Left ventricle myocardium inferior (tissue), 1 donor: ENCODE measurements at regions not wholly inside any gene's neighbourhood (a gene's known extent, or its start where the extent isn't known, plus 50 kb on each side); places are given as distances from the start of the nearest gene placed in this dataset.

Source experiments
- DNase-seq: peaks from one replicate; pipeline ENCODE4 v3.0.0-alpha.2; 2020
- H3K27ac ChIP-seq: fragments of 200-600 bp; replicated peaks from 2 replicates; pipeline ENCODE4 v1.8.0; 2021
- H3K27me3 ChIP-seq: fragments of 200-600 bp; 2 replicates; pipeline ENCODE4 v1.8.0; 2021; ENCODE audit warnings: low read depth
- H3K36me3 ChIP-seq: fragments of 200-600 bp; 2 replicates; pipeline ENCODE4 v1.8.0; 2021
- H3K4me1 ChIP-seq: fragments of 200-600 bp; 2 replicates; pipeline ENCODE4 v1.8.0; 2021
- H3K4me3 ChIP-seq: fragments of 200-600 bp; 2 replicates; pipeline ENCODE4 v1.8.0; 2021; ENCODE audit warnings: mild to moderate bottlenecking, moderate library complexity
- H3K9me3 ChIP-seq: fragments of 200-600 bp; replicated peaks from 2 replicates; pipeline ENCODE4 v1.8.0; 2021
- CTCF ChIP-seq: fragments of 200-600 bp; IDR thresholded peaks from 2 replicates; pipeline ENCODE4 v1.8.0; 2021; ENCODE audit warnings: antibody characterized with exemption, mild to moderate bottlenecking, borderline replicate concordance
- intact Hi-C: fragments of 100-400 bp; cut with micrococcal nuclease; formaldehyde crosslinking; loops from one replicate; pipeline ENCODE4 v1.11.0; 2022
- donor health status: DM: no; HTN: yes; CAD: no; lungs with severe emphysema.

GRCh38 chr18:7466190-7466589 is 100.9 kb upstream of the PTPRM start:
- H3K36me3 ChIP-seq = no peaks in the 10 kb centered on the region
- intact Hi-C loops = no loop called here
- no peaks in the 10 kb centered on the region for H3K9me3 ChIP-seq
- no peak for DNase-seq
- no peak overlapping the region for H3K4me3 ChIP-seq
- H3K27me3 ChIP-seq = no peaks in the 10 kb centered on the region
- no peak for TF ChIP-seq CTCF
- H3K27ac ChIP-seq = peak overlapping the region; percentile 85
- peaks cover 44% of the 10 kb centered on the region for H3K4me1 ChIP-seq

DNA sequence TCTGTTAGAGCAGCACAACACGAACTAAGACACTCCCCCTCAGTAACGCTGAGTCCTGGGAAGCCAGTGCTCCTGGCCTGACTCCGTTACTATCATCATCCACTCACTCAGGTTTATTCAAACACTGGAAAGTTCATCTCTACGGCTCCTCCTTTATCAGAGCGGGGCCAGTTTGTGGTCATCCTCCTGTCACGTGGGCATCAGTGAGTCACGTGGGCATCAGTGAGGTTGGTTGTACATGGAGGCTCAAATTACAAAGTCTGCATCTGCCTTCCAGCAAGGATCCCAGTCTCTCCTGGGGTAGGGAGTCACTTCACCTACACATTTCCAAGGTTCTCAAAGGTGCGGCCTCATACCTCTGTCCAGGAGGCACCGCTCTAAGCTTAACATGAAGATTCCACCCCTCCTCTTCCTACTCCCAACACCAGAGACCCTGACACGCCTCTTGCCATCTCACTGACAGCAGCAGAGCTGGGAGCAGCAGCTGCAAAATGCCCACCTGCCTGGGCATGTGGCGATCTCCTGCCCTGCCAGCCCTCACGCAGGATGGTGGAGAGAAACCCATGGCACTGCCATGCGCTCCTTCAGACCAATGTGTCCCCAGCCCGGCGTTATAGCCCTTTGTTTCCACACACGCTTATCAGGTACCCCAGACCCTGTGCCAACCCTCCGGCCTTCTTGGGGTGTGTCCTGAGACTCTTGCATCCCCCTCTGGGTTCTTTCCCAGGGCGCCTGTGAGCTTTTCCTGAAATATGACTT is 99.2 kb upstream of the PTPRM start:
- no peaks in the 10 kb centered on the region for H3K27me3 ChIP-seq
- H3K4me1 ChIP-seq = peaks cover 36% of the 10 kb centered on the region
- H3K9me3 ChIP-seq = no peaks in the 10 kb centered on the region
- no peak overlapping the region for H3K27ac ChIP-seq
- no peak overlapping the region for H3K4me3 ChIP-seq
- no peak for TF ChIP-seq CTCF
- intact Hi-C loops = no loop called here
- no peaks in the 10 kb centered on the region for H3K36me3 ChIP-seq
- no peak for DNase-seq

GRCh38 chr18:7470101-7470500 is 97.0 kb upstream of the PTPRM start:
- H3K9me3 ChIP-seq = no peaks in the 10 kb centered on the region
- H3K36me3 ChIP-seq = no peaks in the 10 kb centered on the region
- no peak overlapping the region for H3K27ac ChIP-seq
- no peaks in the 10 kb centered on the region for H3K27me3 ChIP-seq
- H3K4me3 ChIP-seq = no peak overlapping the region
- no peak for DNase-seq
- intact Hi-C loops = no loop called here
- no peak for TF ChIP-seq CTCF
- H3K4me1 ChIP-seq = peaks cover 18% of the 10 kb centered on the region

DNA sequence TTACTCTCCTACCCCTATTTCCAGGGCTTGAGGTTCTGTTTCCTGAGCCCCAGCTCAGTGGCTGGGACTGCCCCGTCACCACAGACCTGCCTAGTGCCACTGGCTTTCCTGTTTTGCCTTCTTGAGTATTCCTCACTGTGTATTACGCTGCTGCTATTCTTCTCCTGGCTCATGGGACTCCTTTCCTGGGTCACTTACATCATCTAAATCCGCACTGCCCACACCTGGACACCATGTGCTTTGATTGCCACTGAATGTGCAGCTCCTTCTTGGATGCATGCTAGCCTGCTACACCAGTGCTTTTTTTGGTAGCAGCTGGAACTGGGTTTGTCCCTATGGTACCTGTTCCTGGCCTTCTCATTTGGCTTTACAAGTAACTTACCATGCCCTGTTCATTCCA is 96.6 kb upstream of the PTPRM start:
- Histone ChIP-seq H3K27me3 (no peaks in the 10 kb centered on the region), H3K9me3 (no peaks in the 10 kb centered on the region), H3K36me3 (no peaks in the 10 kb centered on the region), H3K27ac (no peak overlapping the region), H3K4me1 (peaks cover 14% of the 10 kb centered on the region), H3K4me3 (no peak overlapping the region)
- TF ChIP-seq CTCF = no peak
- DNase-seq = no peak
- intact Hi-C loops = no loop called here

GRCh38 chr18:7476386-7476785 is 90.7 kb upstream of the PTPRM start:
- H3K36me3 ChIP-seq = no peaks in the 10 kb centered on the region
- no peaks in the 10 kb centered on the region for H3K27me3 ChIP-seq
- no peak overlapping the region for H3K27ac ChIP-seq
- no peaks in the 10 kb centered on the region for H3K9me3 ChIP-seq
- DNase-seq = no peak
- H3K4me1 ChIP-seq = no peaks in the 10 kb centered on the region
- no peak overlapping the region for H3K4me3 ChIP-seq
- intact Hi-C loops = no loop called here
- TF ChIP-seq CTCF = no peak
